ENCODE measurements at regions not wholly inside any gene's neighbourhood (a gene's known extent, or its start where the extent isn't known, plus 50 kb on each side); places are given as distances from the start of the nearest gene placed in this dataset.

DNA sequence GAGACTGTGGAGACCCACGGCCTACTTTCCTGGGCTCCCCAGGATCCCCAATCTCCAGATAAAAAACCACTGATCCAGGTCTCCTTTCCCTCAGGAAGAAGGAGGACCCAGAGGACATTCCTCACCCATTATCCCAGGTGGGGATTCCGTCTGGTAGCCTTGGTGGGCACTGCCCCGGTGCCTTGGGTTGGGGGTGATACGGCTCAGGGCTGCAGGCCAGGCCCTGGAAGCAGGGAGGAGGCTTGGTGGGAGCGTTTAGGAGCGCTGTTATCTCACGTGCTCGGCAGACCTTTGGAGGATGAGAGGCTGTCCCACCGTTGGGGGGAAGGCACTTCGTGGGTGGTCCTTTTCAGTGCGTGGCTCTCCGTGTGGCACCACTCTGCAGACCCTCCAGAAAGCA, 926.3 kb downstream of the BRD1 start:
- no peak for DNase-seq (ENCODE audit: low read depth)
- H3K4me3 ChIP-seq (ENCODE audit: control insufficient read depth, low read depth, low read length): no peak overlapping the region
- TF ChIP-seq, protein P1, sequence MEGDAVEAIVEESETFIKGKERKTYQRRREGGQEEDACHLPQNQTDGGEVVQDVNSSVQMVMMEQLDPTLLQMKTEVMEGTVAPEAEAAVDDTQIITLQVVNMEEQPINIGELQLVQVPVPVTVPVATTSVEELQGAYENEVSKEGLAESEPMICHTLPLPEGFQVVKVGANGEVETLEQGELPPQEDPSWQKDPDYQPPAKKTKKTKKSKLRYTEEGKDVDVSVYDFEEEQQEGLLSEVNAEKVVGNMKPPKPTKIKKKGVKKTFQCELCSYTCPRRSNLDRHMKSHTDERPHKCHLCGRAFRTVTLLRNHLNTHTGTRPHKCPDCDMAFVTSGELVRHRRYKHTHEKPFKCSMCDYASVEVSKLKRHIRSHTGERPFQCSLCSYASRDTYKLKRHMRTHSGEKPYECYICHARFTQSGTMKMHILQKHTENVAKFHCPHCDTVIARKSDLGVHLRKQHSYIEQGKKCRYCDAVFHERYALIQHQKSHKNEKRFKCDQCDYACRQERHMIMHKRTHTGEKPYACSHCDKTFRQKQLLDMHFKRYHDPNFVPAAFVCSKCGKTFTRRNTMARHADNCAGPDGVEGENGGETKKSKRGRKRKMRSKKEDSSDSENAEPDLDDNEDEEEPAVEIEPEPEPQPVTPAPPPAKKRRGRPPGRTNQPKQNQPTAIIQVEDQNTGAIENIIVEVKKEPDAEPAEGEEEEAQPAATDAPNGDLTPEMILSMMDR (IDR thresholded peaks at IDR 0.05; ENCODE audit: control insufficient read depth, insufficient read depth, low read depth, low read length, missing control alignments): no peak

DNA sequence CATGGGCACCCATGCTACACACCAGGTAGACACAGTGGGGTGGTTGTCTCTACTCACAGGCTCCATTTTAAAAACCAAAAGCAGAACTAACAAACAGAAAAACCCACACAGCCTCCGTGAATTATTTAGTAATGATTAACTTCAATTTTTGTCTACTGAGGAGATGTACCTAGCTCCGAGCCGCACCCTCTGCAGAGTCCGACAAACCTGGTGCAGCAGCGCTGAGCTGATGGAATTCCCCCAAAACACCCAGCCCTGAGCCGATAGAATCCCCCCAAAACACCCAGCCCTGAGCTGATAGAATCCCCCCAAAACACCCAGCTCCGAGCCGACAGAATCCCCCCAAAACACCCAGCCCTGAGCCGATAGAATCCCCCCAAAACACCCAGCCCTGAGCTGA, 927.0 kb downstream of the BRD1 start:
- TF ChIP-seq, protein P1 (IDR thresholded peaks at IDR 0.05; ENCODE audit: control insufficient read depth, insufficient read depth, low read depth, low read length, missing control alignments): no peak
- no peak overlapping the region for H3K4me3 ChIP-seq (ENCODE audit: control insufficient read depth, low read depth, low read length)
- no peak for DNase-seq (ENCODE audit: low read depth)

DNA sequence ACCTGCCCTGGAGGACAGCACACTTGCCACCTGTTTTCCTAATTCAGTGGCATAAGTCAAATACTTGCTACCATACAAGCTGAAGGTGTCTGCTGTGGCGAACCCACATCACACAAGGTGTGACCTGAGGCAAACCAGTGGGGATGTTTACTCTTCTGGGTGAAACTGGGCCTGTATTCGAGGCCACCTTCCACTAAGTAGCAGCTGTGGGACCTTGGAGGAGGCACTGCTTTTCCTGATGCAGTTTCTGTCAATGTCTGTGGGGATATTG, 927.4 kb downstream of the BRD1 start:
- DNase-seq (ENCODE audit: low read depth): no peak
- H3K4me3 ChIP-seq (ENCODE audit: control insufficient read depth, low read depth, low read length): no peak overlapping the region
- TF ChIP-seq, protein P1 (IDR thresholded peaks at IDR 0.05; ENCODE audit: control insufficient read depth, insufficient read depth, low read depth, low read length, missing control alignments): no peak

DNA sequence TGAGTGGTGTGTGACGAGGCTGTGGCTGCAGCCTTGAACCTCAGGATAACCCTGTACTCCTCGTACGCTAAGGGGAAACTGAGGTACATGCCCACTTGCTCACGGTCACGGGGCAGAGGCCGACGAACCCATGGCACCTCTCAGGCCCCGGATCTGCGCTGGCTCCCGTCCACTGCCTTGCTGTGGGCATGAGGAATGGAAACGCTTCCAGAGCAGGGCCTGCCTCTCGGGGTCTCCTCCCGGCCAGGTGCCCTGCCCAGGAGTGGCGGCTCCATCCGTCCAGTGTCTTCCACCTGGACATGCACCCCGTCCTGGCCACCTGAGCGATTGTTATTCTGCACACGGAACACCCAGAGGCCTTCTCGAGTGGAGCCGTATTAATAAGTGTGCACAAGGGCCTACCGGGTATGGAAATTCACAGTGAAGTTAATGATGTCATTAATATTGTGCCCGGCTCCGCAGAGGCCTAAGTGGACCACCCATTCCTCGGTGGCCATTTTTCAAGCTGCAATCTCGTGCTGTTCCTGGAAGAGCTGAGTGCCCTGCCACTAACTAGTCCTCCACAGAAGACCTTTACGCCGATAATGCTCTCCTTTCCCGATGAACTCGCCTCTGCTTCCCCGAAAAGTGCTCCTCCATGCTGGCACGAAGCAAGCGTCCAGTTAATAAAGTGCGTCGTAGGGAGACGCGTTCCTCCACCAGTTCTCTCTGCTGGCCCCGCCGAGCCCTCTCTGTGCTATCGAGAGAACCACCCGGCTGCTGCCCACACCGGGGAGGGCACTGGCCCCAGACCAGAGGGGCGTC, 927.9 kb downstream of the BRD1 start:
- no peak for DNase-seq (ENCODE audit: low read depth)
- no peak overlapping the region for H3K4me3 ChIP-seq (ENCODE audit: control insufficient read depth, low read depth, low read length)
- TF ChIP-seq, protein P1 (IDR thresholded peaks at IDR 0.05; ENCODE audit: control insufficient read depth, insufficient read depth, low read depth, low read length, missing control alignments): no peak

DNA sequence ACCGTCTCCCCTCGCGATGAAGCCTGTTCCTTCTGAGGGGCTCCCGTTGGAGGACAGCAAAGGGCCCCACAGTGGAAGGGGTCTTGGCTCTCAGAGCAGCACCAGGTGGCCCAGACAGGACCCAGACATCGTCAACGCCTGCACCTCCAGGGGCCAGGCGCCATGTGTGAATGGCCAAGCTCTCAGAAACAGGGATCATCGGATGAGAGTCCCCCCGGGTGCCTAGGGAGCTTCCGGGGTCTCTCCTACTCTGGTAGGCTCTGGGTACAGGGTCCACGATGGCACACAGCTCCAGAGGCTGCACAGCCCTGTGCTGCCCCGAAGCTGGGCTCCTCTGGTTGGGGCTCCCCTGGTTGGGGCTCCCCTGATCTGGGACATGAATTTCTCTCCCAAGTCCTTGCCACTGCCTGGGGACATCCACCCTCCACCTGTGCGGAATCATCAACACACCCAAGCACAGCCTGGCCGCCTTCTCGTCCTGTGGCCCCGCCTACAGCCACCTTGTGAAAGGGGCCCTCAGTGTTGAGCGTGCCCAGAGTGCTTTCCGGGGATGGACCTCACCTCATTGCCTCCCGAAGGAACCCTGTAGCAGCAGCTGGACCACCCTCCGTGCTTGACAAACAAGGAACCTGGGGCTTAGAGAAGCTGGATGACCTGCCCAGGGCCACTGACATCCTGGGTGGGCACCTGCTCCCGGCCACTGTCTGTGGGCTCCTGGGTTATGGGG, 929.0 kb downstream of the BRD1 start:
- DNase-seq (ENCODE audit: low read depth): no peak
- H3K4me3 ChIP-seq (ENCODE audit: control insufficient read depth, low read depth, low read length): no peak overlapping the region
- TF ChIP-seq, protein P1 (IDR thresholded peaks at IDR 0.05; ENCODE audit: control insufficient read depth, insufficient read depth, low read depth, low read length, missing control alignments): no peak

DNA sequence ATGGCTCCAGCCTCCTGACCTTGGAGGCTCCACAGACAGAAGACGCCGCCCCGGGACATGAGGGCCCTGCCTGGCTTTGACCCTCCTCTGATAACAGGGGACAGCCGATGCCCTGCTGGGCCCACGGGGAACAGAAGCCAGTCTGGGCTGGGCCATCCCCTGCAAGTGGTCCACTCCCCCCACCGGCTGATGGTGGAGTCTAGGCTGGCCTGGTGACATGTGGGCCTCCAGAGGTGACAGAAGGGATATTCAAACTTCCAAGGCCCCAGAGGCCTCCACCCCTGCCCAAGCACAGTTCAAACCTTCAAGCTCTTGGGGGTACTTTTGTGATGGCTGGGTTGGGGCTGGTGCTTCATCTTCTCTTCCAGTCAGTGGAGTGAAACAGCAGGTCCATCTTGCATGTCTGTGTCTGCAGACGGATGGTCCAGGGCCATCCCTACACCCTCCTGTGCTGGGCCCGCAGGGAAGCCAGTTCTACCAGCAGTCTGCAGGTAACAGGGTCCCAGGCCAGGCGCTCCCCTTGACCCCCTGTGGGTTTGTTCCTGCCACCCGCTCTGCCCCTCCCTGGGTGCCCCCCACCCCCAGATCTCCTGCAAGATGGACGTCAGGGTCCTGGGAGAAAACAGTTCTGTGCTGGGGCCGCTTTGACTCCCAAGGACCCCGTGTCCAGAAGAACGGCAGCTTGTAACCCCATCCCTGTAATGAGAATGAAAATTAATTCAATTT, 929.9 kb downstream of the BRD1 start:
- no peak overlapping the region for H3K4me3 ChIP-seq (ENCODE audit: control insufficient read depth, low read depth, low read length)
- TF ChIP-seq, protein P1 (IDR thresholded peaks at IDR 0.05; ENCODE audit: control insufficient read depth, insufficient read depth, low read depth, low read length, missing control alignments): no peak
- no peak for DNase-seq (ENCODE audit: low read depth)

Data from AG09309 (cell line).